OCI-LY1 (cell line): ENCODE measurements at regions not wholly inside any gene's neighbourhood (a gene's known extent, or its start where the extent isn't known, plus 50 kb on each side); places are given as distances from the start of the nearest gene placed in this dataset.

Experiments used
- EZH2 ChIP-seq: fragments of 200-600 bp; sonication (generic), shearing (Covaris generic); IDR thresholded peaks from 2 replicates; pipeline ENCODE4 v1.8.0; 2017; ENCODE audit warnings: borderline replicate concordance, mixed run types, mild to moderate bottlenecking, antibody characterized with exemption, low read length, moderate library complexity, mixed read lengths
- TF ChIP-seq, protein P1 (sequence below): fragments of 200-600 bp; sonication (generic), shearing (Covaris generic); IDR thresholded peaks from 2 replicates; pipeline ENCODE4 v1.5.1; 2017; ENCODE audit warnings: mild to moderate bottlenecking, antibody characterized with exemption, low read length, moderate library complexity, mixed read lengths

GRCh38 chr3:18199757-18200156 lies 225.4 kb downstream of the SATB1 start:
- TF ChIP-seq, protein P1, sequence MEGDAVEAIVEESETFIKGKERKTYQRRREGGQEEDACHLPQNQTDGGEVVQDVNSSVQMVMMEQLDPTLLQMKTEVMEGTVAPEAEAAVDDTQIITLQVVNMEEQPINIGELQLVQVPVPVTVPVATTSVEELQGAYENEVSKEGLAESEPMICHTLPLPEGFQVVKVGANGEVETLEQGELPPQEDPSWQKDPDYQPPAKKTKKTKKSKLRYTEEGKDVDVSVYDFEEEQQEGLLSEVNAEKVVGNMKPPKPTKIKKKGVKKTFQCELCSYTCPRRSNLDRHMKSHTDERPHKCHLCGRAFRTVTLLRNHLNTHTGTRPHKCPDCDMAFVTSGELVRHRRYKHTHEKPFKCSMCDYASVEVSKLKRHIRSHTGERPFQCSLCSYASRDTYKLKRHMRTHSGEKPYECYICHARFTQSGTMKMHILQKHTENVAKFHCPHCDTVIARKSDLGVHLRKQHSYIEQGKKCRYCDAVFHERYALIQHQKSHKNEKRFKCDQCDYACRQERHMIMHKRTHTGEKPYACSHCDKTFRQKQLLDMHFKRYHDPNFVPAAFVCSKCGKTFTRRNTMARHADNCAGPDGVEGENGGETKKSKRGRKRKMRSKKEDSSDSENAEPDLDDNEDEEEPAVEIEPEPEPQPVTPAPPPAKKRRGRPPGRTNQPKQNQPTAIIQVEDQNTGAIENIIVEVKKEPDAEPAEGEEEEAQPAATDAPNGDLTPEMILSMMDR, result no peak
- no peak for TF ChIP-seq EZH2
